ENCODE measurements at regions not wholly inside any gene's neighbourhood (a gene's known extent, or its start where the extent isn't known, plus 50 kb on each side); places are given as distances from the start of the nearest gene placed in this dataset.
A peak's percentile ranks its signal among the peaks of the same experiment; 100 is the strongest.

DNA sequence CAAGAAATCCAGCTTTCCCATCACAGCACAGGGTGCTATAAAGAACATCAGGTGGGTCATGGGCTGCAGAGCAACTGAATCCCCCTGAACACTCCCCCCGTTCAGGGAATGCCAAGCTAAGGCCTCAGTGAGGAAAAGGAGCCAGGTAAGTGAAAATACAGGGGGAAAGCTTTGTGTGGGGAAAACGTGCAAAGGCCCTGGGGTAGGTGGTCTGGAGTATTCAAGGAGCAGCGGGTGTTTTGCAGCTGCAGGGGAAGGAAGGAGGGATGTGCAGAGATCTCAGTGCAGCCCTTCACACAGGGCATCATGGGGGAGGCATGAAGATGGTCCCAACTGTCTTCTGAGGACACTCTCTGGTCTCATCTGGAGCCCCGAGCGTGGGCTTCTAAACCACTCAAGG is 119.2 kb downstream of the ETS2 start:
- no peak for DNase-seq

DNA sequence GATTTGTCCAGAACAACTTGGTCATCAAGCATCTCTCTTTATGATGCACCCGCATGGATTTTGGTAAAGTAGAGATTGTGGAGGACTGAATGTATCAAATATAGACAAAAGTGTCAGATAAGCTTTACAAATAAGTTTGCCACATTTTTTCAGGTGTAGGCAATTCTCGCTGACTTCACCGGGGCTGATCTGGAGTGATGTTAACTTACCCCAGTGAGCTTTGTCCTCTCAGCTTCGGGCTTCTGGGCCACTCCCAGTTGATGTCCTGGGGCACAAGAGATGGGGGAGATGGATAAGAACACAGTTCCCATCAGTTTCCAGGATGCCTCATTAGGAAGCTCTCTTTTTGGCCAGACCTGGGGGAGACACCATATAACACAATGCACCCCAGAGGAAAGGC is 117.7 kb downstream of the ETS2 start:
- no peak for DNase-seq

DNA sequence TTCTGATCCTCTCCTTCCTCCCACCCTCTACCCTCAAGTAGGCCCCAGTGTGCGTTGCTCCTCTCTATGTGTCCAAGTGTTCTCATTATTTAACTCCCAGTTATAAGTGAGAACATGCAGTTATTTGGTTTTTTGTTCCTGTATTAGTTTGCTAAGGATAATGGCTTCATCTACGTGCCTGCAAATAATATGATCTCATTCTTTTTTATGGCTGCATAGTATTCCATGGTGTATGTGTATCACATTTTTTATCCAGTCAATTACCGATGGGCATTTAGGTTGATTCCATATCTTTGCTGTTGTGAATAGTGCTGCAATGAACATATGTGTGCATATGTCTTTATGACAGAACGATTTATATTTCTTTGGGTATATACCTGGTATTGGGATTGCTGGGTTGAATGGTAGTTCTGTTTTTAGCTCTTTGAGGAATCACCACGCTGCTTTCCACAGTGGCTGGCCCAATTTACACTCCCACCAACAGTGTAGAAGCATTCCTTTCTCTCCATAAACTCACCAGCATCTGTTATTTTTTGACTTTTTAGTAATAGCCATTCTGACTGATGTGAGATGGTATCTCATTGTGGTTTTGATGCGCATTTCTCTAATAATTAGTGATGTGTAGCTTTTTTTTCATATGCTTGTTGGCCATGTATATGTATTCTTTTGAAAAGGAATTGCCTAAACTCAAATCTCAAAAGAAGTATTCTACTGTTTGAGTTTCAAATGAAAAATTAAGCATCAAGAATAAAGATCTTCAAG is 116.9 kb downstream of the ETS2 start:
- no peak for DNase-seq

DNA sequence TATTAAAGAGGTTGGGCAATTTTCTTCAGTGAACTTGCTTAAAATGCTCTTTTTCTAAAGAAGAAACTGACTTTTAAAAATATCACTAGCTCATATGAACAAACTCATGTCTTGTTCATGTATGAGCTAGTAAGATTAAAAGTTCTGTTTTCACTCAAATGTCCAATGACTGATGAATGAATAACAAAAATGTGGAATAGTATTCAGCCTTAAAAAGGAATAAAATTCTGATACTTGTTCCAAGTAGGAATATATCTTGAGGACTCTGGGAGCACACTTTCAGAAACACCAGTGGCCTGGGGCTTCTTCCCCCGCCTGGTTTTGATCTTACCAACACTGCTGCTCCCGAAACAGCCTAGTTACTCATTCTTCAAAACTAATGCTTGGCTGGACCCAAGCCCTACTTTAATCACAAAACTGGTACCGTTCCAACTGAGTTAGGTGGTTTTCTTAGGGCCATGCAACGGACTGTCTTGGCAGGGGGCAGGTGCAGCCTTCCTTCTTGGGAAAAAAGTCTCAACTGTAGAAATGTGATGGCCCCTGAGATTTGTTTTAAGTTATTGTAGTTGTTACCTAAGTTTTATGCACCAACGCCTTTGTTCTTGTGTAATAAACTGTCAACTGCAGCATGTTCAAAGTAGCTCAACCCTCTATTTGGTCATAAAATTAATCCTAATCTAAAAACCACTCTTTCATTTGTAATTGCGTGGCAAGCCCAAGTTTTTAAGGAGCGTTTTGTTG is 116.0 kb downstream of the ETS2 start:
- DNase-seq: no peak

DNA sequence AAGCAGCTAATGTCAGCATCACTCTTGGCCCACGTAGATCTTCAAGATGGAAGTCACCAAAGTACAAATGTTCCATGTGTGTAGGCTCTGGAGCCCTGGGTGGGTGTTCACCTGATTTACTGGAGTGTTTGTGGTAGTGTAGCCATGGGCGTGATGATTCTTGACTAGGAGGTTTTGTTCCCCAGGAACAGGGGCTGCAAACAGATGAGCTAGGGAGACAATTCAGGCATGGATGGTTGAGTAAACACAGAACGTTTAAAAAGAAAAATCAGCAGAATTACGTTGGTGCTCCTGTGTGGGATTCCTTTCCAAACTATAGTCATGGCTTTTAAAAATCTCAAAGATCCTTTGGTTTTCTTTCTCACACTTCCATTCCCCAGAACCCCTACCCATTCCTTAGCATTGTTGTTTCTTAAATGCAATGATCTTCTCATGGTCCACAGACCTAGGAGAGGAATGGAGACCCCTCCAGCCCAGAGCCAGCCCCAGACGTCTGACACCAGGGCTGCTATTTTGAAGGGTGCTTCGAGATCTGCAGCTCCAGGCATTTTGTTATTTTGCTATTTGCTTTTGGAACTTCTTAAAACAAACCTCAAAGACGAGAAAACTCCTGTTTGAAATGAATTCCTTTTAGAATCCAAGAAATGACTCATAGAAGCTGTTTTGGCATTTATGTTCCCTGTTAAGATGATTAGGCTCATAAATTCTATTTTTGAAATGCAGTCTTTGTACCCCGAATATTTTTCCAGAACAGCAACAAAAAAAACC is 115.1 kb downstream of the ETS2 start:
- no peak for DNase-seq

DNA sequence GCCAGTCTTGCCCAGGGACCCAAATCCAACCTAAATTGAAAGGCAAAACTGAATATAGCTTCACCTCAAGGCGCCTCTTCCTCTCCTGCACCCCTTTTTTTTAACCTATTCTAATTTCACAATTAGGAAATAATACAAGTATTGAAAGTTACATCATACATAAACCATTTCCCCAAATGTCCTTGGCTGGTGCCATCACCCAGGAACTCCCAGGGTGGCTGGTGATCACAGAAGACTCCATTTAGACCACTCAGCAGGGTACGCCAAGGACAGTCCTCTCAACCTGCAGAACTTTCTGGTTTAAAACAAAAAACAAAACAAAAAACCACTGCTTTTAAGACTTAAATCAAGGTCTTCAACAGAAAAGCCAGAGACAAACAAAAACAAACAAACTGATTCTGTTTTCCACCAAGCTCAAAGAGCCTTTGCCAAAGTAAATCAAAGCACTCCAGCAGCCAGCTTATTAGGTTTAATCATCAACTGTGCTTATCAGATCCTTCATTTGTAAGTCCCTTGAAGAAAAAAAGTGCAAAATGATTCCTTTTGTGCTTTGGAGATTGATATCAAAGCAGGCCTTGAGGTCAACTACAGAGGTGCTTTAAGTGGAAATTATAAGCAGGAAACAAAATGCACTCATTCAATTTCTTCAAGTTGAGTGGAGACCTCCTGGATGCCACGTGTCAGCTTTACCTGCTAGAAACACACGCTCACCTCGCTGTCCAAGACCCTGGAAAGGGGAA is 113.0 kb downstream of the ETS2 start:
- no peak for DNase-seq

DNA sequence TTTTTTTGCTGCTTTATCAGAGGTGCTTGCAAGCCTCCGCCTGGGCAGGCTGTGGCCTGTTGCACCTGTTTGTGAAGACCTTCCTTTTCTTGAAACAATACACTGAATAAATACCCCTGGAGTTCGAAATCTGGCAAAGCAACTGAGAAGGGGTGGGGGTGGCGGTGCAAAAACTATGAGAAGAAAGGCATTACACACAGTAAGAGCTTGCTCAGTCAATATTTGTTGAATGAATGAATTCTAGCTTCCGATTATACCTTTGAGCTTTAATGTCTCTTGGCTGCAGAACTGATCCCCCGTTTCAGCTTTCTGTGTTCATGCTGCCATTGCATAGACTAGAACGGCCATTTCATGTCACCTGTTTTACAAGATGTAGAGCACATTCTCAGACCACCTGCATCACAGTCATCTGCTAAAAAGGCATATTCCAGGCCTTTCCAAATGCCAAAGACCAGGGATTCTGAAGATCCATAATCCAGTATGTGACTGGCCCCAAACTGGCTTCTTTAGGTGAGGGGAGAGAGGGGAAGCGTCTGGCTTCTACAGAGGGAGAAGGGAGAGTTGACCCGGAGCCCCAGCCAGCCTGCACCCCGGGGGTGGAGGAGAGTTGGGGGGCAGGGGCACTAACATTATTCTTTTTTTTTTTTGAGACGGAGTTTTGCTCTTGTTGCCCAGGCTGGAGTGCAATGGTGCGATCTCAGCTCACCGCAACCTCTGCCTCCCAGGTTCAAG is 111.5 kb downstream of the ETS2 start:
- DNase-seq: peak; percentile 96

DNA sequence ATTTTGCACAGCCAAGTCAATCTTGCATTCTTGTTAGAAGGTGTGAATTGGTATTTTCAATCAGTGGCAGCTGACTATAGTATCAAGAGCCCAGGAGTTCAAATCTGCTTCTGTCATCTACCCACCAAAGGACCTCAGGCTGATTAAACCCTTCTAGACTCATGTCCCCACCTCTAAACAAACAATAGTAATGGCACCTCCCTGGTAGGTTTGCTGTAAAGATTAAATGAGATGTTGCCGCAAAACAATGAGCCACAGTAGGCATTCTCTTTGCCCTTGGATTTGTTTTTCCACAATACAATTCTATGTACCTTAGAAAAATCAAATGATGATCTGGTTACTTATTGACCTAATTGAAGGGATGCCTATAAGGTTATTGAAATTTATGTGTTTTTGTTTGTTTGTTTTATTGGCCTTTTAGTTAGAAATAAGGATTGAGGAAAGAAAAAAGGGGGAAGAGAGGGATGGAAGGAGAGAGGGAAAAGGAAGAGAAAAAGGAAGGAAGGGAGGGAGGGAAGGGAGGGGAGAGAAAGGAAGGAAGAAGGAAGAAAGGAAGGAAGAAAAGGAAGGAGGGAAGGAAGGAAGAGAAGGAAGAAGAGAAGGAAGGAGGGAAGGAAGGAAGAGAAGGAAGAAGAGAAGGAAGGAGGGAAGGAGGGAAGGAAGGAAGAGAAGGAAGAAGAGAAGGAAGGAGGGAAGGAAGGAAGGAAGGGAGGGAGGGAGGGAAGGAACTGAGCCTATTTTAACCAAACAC is 110.7 kb downstream of the ETS2 start:
- no peak for DNase-seq

DNA sequence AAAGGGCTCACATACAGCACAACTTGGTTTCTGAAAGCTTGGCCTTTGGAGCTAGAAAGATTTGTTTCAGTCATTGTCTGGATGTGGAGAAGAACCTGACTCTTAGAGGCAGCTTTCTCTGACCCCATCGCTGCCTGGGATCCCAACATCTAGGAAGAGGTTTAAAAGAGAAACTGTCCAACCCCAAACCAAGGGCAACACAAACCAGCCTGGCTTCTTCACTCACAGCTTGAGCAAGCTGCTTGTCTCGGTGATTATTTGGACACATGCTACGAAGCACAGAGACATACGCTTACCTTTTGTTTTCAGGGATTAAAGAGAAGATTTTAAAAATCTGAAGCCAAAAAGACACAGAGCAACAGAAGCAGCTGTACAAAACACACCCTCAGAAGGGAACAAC is 109.8 kb downstream of the ETS2 start:
- DNase-seq: no peak

DNA sequence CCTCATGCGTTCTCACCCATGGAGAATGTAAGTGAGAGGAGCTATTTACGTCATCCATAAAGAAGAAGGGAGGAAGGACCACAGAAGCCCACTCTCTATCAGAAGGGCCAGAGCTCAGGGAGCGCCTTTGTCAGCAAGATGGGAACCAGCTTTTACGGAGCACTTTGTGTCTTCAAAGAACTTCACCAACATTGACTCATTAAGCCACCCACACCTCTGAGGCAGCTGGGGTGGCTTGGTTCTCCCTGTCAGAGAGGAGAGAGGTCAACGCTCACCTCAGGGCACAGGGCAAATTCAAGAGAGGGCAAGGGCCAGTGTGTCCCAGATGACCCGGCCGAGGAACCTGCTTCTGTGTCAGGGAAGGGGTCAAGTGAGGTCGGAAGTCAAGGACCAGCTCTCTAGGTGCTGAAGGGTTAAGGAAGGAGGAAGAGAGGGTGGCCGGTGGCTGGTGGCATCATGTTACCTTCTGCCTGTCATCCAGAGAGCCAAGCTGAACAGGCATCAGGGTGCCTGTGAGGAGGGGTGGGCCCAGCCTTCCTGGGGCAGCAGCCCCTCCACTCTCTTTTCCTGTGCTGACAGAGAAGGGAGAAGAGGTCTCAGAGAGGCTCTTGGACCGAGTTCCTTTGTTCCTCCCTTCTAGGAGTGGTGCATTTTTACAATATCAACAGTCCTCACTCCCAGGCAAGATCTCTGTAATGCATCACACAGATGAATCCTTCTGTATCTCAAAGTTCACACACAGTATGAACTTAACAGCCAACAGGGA is 109.0 kb downstream of the ETS2 start:
- peak; percentile 96 for DNase-seq

DNA sequence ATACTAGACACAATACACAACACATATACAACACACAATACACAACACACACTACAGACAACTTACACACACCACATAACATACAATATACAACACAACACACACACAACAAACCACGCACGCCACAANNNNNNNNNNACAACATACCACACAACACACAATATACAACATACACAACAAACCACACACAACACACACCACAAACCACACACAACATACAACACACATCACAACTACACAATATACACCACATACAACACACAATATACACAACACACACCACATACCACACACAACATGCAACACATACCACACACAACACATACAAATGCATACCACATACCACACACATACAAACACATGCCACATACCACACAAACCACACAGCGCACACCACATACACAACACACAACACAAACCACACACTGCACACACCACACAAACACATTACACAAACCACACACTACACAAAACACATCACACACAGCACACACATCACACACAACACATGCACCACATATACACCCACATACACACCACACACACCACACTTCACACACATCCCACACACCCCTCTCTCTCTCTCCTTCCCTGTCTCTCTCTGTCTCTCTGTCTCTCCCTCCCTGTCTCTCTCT is 108.3 kb downstream of the ETS2 start:
- no peak for DNase-seq

DNA sequence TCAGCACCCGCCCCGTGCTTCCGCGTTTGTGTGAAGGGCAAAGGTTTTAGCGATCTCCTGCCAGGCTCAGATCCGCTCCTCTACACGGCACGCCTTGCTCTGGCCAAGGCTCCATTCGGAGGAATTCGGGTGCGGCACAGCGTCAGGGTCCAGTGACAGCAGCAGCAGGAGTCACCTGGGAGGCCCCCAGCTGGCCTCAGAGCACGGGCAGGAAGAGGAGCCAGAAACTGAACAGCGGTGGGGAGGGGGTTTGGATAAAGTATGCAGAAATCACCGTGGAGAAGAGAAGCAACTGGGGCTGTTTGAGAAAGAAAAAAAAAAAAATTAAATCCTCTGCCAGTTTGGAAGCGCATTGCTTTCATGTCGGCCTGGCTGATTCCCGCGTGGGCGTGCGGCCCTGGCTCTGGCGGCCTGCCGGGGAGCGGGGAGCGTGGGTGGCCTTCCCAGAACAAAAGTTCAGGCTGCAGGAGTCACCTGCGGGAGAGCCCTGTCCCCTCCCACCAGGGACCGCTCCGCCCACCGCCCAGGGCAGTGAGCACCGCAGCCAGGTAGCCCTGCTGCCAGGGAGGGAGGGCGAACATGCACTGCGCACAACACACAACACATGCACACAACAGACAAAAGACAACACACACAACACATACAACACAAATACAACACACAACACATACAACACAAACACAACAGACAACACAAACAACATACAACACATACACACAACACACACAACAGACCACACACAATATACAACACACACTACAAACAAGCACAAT is 107.6 kb downstream of the ETS2 start:
- peak; percentile 93 for DNase-seq

DNA sequence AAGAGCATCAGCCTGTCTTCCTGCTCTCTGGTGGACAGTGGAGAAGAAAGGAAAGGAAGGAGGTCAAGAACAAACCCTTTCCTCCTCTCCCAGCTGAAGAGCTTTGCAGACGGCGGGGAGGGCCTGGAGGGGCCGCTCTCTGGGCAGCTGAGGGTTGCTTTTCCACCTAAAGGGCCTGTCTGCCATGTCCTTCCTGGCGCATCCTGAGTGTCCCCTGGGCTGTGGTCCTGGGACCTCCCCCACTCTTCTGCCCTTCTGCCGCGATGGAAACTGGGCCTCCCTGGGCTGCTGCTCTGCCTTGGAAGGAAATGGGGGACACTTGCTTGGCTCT is 107.0 kb downstream of the ETS2 start:
- DNase-seq: no peak

DNA sequence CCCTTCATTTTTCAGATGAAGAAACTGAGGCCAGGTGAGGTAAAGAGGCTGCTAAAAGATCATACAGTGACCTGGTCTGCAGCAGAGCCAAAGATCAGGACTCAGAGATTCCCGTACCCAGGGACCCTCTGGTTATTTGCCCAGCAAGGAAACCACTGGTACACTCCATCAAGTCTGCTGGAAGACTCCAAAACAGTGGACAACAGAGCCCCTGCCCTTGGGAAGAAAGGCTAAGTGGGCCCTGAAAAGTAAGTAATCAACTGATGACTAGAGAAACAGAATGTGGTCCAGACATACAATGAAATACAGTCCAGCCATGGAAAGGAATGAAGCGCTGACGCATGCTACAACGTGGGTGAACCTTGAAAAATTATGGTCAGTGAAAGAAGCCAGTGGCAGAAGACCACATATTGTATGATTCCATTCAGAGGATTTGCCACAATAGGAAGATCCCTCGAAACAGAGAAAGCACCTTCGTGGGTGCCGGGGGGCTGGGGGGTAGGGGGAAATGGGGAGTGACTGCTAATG is 106.4 kb downstream of the ETS2 start:
- no peak for DNase-seq

DNA sequence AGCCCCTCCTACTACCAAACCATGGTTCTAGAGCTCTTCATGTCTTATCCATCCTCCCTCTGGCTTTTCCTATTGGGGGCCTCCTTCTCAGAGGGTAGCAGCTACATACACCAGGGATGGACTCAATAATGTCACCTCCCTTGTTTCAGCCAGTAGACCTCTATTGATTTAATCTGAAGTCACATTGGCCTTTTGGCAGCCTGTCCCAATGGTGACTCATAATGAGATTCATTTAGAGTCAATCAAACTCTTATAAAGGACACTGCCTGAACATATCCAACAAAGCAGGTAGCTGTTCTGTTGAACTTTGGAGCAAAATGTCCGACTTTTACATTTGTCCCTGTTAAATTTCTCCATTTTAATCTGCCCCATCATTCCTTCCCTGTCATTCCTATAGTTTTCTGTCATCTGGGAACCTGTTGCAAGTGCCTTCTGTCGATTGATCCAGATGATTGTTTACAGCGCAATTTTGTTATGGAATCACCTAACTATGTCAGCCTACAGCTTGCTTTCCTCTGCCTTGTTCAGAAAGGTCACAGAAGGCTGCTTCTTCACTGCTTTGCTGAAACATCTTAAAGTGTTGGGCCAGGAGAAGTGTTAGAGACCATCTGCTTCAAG is 105.9 kb downstream of the ETS2 start:
- DNase-seq: no peak

DNA sequence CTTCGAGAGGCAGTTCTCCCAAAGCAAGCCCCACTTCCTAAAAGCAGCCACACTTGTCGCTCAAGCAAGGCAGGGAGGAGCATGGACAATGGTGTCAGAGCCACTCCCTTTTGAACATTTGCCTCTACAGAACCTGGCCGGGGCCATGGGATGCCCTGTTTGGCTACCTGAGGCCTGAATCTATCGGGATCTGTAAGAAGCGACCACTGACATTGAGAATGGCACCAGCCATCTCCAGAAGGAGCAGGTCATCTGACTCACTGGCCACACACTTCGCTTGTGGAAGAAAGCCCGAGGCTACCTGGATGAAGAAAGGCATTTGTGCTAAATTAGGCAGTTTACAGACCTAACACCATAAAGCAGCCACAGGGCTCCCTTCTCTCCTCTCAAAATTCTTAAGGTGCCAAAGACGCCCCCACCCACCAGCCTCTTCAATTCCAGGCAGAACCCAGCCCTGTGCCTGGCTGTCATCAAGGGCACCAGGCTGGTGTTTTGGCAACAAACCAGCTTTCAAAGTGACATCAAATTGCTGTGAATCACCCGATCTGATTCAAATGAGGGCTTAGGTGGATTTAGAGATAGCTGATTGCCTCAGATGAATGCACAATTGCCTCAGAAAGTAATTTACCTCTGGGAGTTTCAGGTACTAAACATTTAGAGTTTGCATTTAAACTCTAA is 104.8 kb downstream of the ETS2 start:
- peak; percentile 89 for DNase-seq

DNA sequence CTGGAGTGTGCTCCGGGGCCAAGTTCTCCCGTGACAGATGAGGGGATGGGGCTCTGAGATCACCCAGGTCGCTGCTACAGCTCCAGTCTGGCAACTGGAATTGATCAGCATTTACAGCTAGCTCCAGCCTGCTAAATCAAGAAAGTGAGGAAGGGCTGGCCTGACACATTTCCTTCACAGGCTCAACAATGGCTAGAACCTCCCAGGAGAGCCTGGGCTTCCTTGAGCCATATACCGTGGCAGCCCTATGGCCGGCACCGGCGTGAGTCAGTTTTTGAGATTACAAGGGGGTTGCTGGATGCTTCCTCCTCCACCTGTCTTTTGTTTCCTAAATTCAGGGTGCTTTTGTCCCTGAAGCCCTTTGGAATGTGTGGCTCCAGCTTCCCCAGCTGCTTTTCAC is 104.2 kb downstream of the ETS2 start:
- DNase-seq: no peak

DNA sequence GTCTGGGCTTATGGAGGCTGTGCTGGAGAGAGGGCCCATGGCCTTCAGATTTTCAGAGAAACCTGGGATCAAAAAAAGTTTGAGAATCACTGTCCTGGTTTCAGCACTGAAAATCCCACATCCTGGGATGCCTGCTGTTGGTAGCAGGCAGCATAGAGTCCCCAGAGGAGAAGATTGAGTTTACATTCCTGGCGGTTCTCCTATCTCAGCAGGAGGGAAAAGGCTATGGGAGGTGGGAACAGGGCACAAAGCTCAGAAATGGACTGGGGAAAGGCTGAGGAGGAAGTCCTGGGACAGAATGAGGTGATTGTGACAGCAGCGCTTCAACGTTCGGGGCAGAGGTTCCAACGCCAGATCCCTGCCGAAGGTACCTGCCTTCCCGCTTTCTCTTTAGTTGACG is 103.4 kb downstream of the ETS2 start:
- DNase-seq: no peak

Measured in NCI-H510A treated with DMSO at 0.1 percent for 48 hours (cell line).